Keratinocyte (primary cell): ENCODE measurements at regions not wholly inside any gene's neighbourhood (a gene's known extent, or its start where the extent isn't known, plus 50 kb on each side); places are given as distances from the start of the nearest gene placed in this dataset.

ENCODE experiments used
- CTCF ChIP-seq, 3 experiments: IDR thresholded peaks in 1 of 3; conservative IDR thresholded peaks in 1 of 3; optimal IDR thresholded peaks in 1 of 3; 2 replicates in 2 of 3; 3 replicates in 1 of 3; pipeline versions ENCODE3 to v1.5.1; 2011; ENCODE audit warnings: low read length in 3 of 3, mild to moderate bottlenecking in 3 of 3, moderate library complexity in 2 of 3, control low read depth in 1 of 3, inconsistent platforms in 1 of 3; ENCODE audit not compliant: insufficient read depth in 2 of 3; ENCODE audit errors: extremely low read depth in 1 of 3
- EZH2 ChIP-seq: IDR thresholded peaks from one replicate; pipeline ENCODE4 v1.6.1; 2012; ENCODE audit warnings: inconsistent platforms, mild to moderate bottlenecking, low read length, moderate library complexity

DNA sequence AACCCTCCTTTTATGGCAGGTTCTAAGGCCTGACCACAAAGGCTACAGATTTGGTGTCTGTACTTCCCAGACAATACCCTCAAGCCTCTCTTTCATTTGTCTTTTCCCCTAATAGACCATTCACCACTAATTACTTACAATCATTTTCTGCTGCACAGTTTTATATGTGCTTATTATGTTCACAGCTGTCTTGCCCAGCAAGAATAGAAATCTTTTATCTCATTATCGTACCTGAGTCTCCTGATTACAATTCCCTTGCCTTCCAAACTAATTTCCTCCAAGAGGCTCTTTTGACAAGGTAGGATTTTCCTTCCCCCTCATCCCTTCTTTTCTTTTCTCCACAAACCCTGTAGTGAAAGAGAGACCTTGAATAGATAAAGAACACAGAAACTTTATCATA, 352.5 kb upstream of the FMR1 start:
- no peak for TF ChIP-seq CTCF (optimal IDR thresholded peaks at IDR 0.05 in 1 of 3, IDR thresholded peaks at IDR 0.05 in 1 of 3, conservative IDR thresholded peaks at IDR 0.05 in 1 of 3; ENCODE audit: extremely low read depth in 1 of 3, insufficient read depth in 2 of 3, low read length in 3 of 3)
- no peak for TF ChIP-seq EZH2
